WERI-Rb-1 (cell line): ENCODE measurements at regions not wholly inside any gene's neighbourhood (a gene's known extent, or its start where the extent isn't known, plus 50 kb on each side); places are given as distances from the start of the nearest gene placed in this dataset.

Experiments used
- DNase-seq: peaks from one replicate; pipeline ENCODE4 v3.0.0-alpha.2; 2020
- H3K27ac ChIP-seq: fragments of 250-450 bp; sonication (Bioruptor Pico); 2 replicates; pipeline ENCODE4 v1.5.1; 2020; ENCODE audit warnings: mild to moderate bottlenecking, moderate library complexity
- H3K27me3 ChIP-seq: fragments of 250-450 bp; sonication (Bioruptor Pico); 2 replicates; pipeline ENCODE4 v1.5.1; 2021; ENCODE audit warnings: mild to moderate bottlenecking, low read depth, moderate library complexity; ENCODE audit not compliant: insufficient read depth, severe bottlenecking
- H3K36me3 ChIP-seq: fragments of 250-450 bp; sonication (Bioruptor Pico); 2 replicates; pipeline ENCODE4 v1.5.1; 2020; ENCODE audit warnings: mild to moderate bottlenecking, moderate library complexity
- H3K4me3 ChIP-seq: 2 replicates; pipeline ENCODE4 v1.5.1; 2011; ENCODE audit warnings: low read depth, mild to moderate bottlenecking, control low read depth, low read length
- H3K9me3 ChIP-seq: fragments of 250-450 bp; sonication (Bioruptor Pico); 2 replicates; pipeline ENCODE4 v1.5.1; 2021; ENCODE audit warnings: mild to moderate bottlenecking, moderate library complexity; ENCODE audit not compliant: severe bottlenecking
- CTCF ChIP-seq: IDR thresholded peaks from 2 replicates; pipeline ENCODE4 v1.5.1; 2011; ENCODE audit warnings: low read depth, mild to moderate bottlenecking, control low read depth, inconsistent platforms, low read length

- peaks cover 4% of the 10 kb centered on the region for H3K27me3 ChIP-seq
- no peaks in the 10 kb centered on the region for H3K9me3 ChIP-seq
- no peak overlapping the region for H3K4me3 ChIP-seq
- TF ChIP-seq CTCF = no peak
- no peak for DNase-seq
- no peak overlapping the region for H3K27ac ChIP-seq
- H3K36me3 ChIP-seq = no peaks in the 10 kb centered on the region
Observed at GRCh38 chrX:75873993-75874392, 88.9 kb upstream of the MAGEE2 start.

GRCh38 chrX:75883446-75883845 lies 98.4 kb upstream of the MAGEE2 start:
- no peak for TF ChIP-seq CTCF
- Histone ChIP-seq H3K27me3 (no peaks in the 10 kb centered on the region), H3K27ac (no peak overlapping the region), H3K4me3 (no peak overlapping the region), H3K9me3 (no peaks in the 10 kb centered on the region), H3K36me3 (no peaks in the 10 kb centered on the region)
- DNase-seq = no peak

GRCh38 chrX:75887833-75888232 lies 102.8 kb upstream of the MAGEE2 start:
- Histone ChIP-seq H3K4me3 (no peak overlapping the region), H3K27me3 (no peaks in the 10 kb centered on the region), H3K9me3 (no peaks in the 10 kb centered on the region), H3K36me3 (no peaks in the 10 kb centered on the region), H3K27ac (no peak overlapping the region)
- no peak for TF ChIP-seq CTCF
- no peak for DNase-seq

- TF ChIP-seq CTCF = no peak
- Histone ChIP-seq H3K27me3 (peaks cover 11% of the 10 kb centered on the region), H3K4me3 (no peak overlapping the region), H3K36me3 (no peaks in the 10 kb centered on the region), H3K27ac (no peak overlapping the region), H3K9me3 (no peaks in the 10 kb centered on the region)
- DNase-seq = no peak
Observed at GRCh38 chrX:75892749-75893148, 107.7 kb upstream of the MAGEE2 start.

GRCh38 chrX:75893281-75893680 lies 108.2 kb upstream of the MAGEE2 start:
- no peak for DNase-seq
- no peak for TF ChIP-seq CTCF
- H3K27ac ChIP-seq = no peak overlapping the region
- no peaks in the 10 kb centered on the region for H3K36me3 ChIP-seq
- H3K27me3 ChIP-seq = peaks cover 11% of the 10 kb centered on the region
- H3K4me3 ChIP-seq = no peak overlapping the region
- no peaks in the 10 kb centered on the region for H3K9me3 ChIP-seq

- Histone ChIP-seq H3K27ac (no peak overlapping the region), H3K36me3 (no peaks in the 10 kb centered on the region), H3K4me3 (no peak overlapping the region), H3K27me3 (no peaks in the 10 kb centered on the region), H3K9me3 (no peaks in the 10 kb centered on the region)
- TF ChIP-seq CTCF = no peak
- no peak for DNase-seq
Observed at GRCh38 chrX:75911716-75912115, 126.7 kb upstream of the MAGEE2 start.
